ENCODE measurements at regions not wholly inside any gene's neighbourhood (a gene's known extent, or its start where the extent isn't known, plus 50 kb on each side); places are given as distances from the start of the nearest gene placed in this dataset.

DNA sequence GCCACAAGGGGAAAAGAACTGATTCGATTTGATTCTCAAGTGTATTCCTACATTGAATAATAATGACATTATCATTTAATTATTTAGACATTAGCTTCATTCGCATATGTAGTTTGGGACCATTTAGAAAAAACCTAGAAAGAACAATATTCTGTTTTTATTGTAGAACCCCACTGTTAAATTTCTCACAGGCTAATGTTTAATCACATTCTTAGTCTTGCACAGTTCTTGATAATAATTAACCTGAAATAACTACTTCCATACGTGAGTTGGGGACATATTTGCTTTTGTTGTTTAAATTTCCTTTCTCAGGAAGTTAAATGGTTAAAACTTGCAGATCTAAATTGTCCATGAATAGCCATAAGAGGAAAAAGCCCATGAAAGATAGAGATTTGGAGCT is 275.2 kb downstream of the TFAP2B start:
- no peak for FAIRE-seq
- H3K36me3 ChIP-seq (ENCODE audit: control insufficient read depth in 2 of 2, insufficient read depth in 2 of 2, low read length in 1 of 2), result no peaks in the 10 kb centered on the region
- no peak overlapping the region for H3K4me3 ChIP-seq
- no peaks in the 10 kb centered on the region for H3K27me3 ChIP-seq (replicated peaks in 1 of 2; ENCODE audit: control insufficient read depth in 2 of 2, insufficient read depth in 2 of 2, low read length in 1 of 2)
- in situ Hi-C loops (cut with MboI), result no loop called here
- no peak overlapping the region for H3K4me2 ChIP-seq (ENCODE audit: control insufficient read depth, insufficient read depth)
- H2AFZ ChIP-seq (ENCODE audit: control insufficient read depth, low read depth, low read length), result no peak overlapping the region
- CTCF ChIA-PET, result no interaction called here
- H3K4me1 ChIP-seq (ENCODE audit: control insufficient read depth, insufficient read depth, low read length), result no peaks in the 10 kb centered on the region
- 0% methylated on average over 3 of the region's 3 CpGs for WGBS (ENCODE audit: insufficient coverage, insufficient replicate concordance, low lambda C conversion rate, missing lambda C conversion rate)
- BruUV-seq (replicated peaks), result no TSS peak
- POLR2A ChIA-PET, result no interaction called here
- H3K27ac ChIP-seq (ENCODE audit: control insufficient read depth, insufficient read depth), result no peak overlapping the region
- no peaks in the 10 kb centered on the region for H4K20me1 ChIP-seq (ENCODE audit: control insufficient read depth, insufficient read depth)
- no peak for DNase-seq (ENCODE audit: low read depth, low spot score)
- RAD21 ChIA-PET (ENCODE audit: unreplicated experiment), result no interaction called here
- intact Hi-C loops (cut with micrococcal nuclease; ENCODE audit: unreplicated experiment), result no loop called here
- H3K9me3 ChIP-seq (replicated peaks; ENCODE audit: control insufficient read depth, insufficient read depth, low read length), result no peaks in the 10 kb centered on the region
- ATAC-seq, result no peak
- no peak overlapping the region for H3K9ac ChIP-seq (ENCODE audit: control insufficient read depth, insufficient read depth, low read length)
- SMC1A ChIA-PET (ENCODE audit: uncharacterized antibody, unreplicated experiment), result no interaction called here
- TF ChIP-seq, protein P1, sequence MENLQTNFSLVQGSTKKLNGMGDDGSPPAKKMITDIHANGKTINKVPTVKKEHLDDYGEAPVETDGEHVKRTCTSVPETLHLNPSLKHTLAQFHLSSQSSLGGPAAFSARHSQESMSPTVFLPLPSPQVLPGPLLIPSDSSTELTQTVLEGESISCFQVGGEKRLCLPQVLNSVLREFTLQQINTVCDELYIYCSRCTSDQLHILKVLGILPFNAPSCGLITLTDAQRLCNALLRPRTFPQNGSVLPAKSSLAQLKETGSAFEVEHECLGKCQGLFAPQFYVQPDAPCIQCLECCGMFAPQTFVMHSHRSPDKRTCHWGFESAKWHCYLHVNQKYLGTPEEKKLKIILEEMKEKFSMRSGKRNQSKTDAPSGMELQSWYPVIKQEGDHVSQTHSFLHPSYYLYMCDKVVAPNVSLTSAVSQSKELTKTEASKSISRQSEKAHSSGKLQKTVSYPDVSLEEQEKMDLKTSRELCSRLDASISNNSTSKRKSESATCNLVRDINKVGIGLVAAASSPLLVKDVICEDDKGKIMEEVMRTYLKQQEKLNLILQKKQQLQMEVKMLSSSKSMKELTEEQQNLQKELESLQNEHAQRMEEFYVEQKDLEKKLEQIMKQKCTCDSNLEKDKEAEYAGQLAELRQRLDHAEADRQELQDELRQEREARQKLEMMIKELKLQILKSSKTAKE (IDR thresholded peaks at IDR 0.05; ENCODE audit: low read depth, poor library complexity, severe bottlenecking), result no peak
- TF ChIP-seq WRNIP1 (IDR thresholded peaks at IDR 0.05; ENCODE audit: borderline replicate concordance, low read depth, low read length), result no peak
- TF ChIP-seq BACH1 (IDR thresholded peaks at IDR 0.05; ENCODE audit: borderline replicate concordance), result no peak
- no peak for TF ChIP-seq SMC3 (IDR thresholded peaks at IDR 0.05; ENCODE audit: borderline replicate concordance, low read length)
- no peak for TF ChIP-seq RAD51 (IDR thresholded peaks at IDR 0.05)
- no peak for TF ChIP-seq SP1 (IDR thresholded peaks at IDR 0.05; ENCODE audit: low read depth, low read length)
- no peak for TF ChIP-seq EGR1 (IDR thresholded peaks at IDR 0.05; ENCODE audit: borderline replicate concordance in 1 of 2, low read depth in 2 of 2, low read length in 2 of 2)
- TF ChIP-seq ETV6 (conservative IDR thresholded peaks at IDR 0.05 in 1 of 2, IDR thresholded peaks at IDR 0.05 in 1 of 2; ENCODE audit: borderline replicate concordance in 1 of 2, low read depth in 1 of 2), result no peak
- TF ChIP-seq ZNF217 (IDR thresholded peaks at IDR 0.05), result no peak
- no peak for TF ChIP-seq BRCA1 (IDR thresholded peaks at IDR 0.05; ENCODE audit: low read depth, low read length)
- TF ChIP-seq NFYA (IDR thresholded peaks at IDR 0.05; ENCODE audit: borderline replicate concordance, low read depth, low read length), result no peak
- H3K79me2 ChIP-seq (ENCODE audit: control insufficient read depth, insufficient read depth, low read length), result no peaks in the 10 kb centered on the region

Measured in GM12878 (cell line).